ENCODE measurements at regions not wholly inside any gene's neighbourhood (a gene's known extent, or its start where the extent isn't known, plus 50 kb on each side); places are given as distances from the start of the nearest gene placed in this dataset.

- H3K9ac ChIP-seq (replicated peaks; ENCODE audit: extremely low read depth, insufficient read depth, low read length) = no peak overlapping the region
- H3K79me2 ChIP-seq (ENCODE audit: control insufficient read depth, insufficient read depth, low read length) = no peaks in the 10 kb centered on the region
- no peaks in the 10 kb centered on the region for H3K36me3 ChIP-seq (ENCODE audit: control insufficient read depth in 2 of 2, extremely low read depth in 1 of 2, insufficient read depth in 2 of 2, low read length in 2 of 2)
- H3K4me1 ChIP-seq (ENCODE audit: control insufficient read depth, extremely low read depth, insufficient read depth, low read length) = no peaks in the 10 kb centered on the region
- H4K20me1 ChIP-seq (replicated peaks; ENCODE audit: control insufficient read depth, extremely low read depth, insufficient read depth, low read length) = no peaks in the 10 kb centered on the region
- ChIA-PET CTCF (no interaction called here), POLR2A (no interaction called here)
- DNase-seq (ENCODE audit: low read depth, low spot score) = no peak
- no peak overlapping the region for H3K4me2 ChIP-seq (ENCODE audit: insufficient read depth, low read length)
- H3K27me3 ChIP-seq (ENCODE audit: control insufficient read depth in 2 of 2, insufficient read depth in 2 of 2, low read length in 2 of 2) = peaks cover 0 to 2% of the 10 kb centered on the region in 2 experiments
- no peaks in the 10 kb centered on the region for H3K9me1 ChIP-seq (replicated peaks; ENCODE audit: control insufficient read depth, extremely low read depth, insufficient read depth, low read length)
- H3K4me3 ChIP-seq (replicated peaks in 1 of 3; ENCODE audit: insufficient read depth in 1 of 3, low read depth in 1 of 3, low read length in 3 of 3) = no peak overlapping the region
- no TSS peak for BruUV-seq (replicated peaks)
- H2AFZ ChIP-seq (ENCODE audit: low read depth, low read length) = no peak overlapping the region
- intact Hi-C loops (cut with micrococcal nuclease) = no loop called here
- dilution Hi-C loops (cut with MboI; ENCODE audit: extremely low pct_ligation_motif_present, low sequenced_read_pairs) = no loop called here
- H3K27ac ChIP-seq (ENCODE audit: insufficient read depth, low read depth, low read length) = no peak overlapping the region
- no peak for TF ChIP-seq POLR2AphosphoS5 (IDR thresholded peaks at IDR 0.05; ENCODE audit: insufficient read depth, low read depth, low read length)
- TF ChIP-seq MYC (IDR thresholded peaks at IDR 0.05; ENCODE audit: low read depth, low read length) = no peak
- TF ChIP-seq, protein P1, sequence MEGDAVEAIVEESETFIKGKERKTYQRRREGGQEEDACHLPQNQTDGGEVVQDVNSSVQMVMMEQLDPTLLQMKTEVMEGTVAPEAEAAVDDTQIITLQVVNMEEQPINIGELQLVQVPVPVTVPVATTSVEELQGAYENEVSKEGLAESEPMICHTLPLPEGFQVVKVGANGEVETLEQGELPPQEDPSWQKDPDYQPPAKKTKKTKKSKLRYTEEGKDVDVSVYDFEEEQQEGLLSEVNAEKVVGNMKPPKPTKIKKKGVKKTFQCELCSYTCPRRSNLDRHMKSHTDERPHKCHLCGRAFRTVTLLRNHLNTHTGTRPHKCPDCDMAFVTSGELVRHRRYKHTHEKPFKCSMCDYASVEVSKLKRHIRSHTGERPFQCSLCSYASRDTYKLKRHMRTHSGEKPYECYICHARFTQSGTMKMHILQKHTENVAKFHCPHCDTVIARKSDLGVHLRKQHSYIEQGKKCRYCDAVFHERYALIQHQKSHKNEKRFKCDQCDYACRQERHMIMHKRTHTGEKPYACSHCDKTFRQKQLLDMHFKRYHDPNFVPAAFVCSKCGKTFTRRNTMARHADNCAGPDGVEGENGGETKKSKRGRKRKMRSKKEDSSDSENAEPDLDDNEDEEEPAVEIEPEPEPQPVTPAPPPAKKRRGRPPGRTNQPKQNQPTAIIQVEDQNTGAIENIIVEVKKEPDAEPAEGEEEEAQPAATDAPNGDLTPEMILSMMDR (IDR thresholded peaks at IDR 0.05; ENCODE audit: extremely low read depth in 1 of 2, insufficient read depth in 1 of 2, low read depth in 1 of 2, low read length in 2 of 2) = no peak
- TF ChIP-seq, protein P2, sequence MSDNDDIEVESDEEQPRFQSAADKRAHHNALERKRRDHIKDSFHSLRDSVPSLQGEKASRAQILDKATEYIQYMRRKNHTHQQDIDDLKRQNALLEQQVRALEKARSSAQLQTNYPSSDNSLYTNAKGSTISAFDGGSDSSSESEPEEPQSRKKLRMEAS (IDR thresholded peaks at IDR 0.05; ENCODE audit: insufficient read depth, insufficient read length) = no peak
- no peak for TF ChIP-seq POLR2A (IDR thresholded peaks at IDR 0.05; ENCODE audit: low read depth, low read length)
- no peak for TF ChIP-seq EZH2 (IDR thresholded peaks at IDR 0.05; ENCODE audit: borderline replicate concordance, low read depth, low read length, severe bottlenecking)
- TF ChIP-seq JUN (IDR thresholded peaks at IDR 0.05; ENCODE audit: borderline replicate concordance, insufficient read depth, insufficient read length, low read depth) = no peak
- TF ChIP-seq FOS (IDR thresholded peaks at IDR 0.05; ENCODE audit: borderline replicate concordance, insufficient read depth, low read length) = no peak
- TF ChIP-seq GATA2 (IDR thresholded peaks at IDR 0.05; ENCODE audit: insufficient read depth, insufficient read length, low read depth, low read length) = no peak
- no peaks in the 10 kb centered on the region for H3K9me3 ChIP-seq (replicated peaks; ENCODE audit: control insufficient read depth, insufficient read depth, low read length)
- no peak for FAIRE-seq
Observed at GRCh38 chr2:200128296-200128695, 172.9 kb downstream of the MAIP1 start.

Data from endothelial cell of umbilical vein (primary cell).